Astrocyte (in vitro differentiated cells and primary cell): ENCODE measurements at regions not wholly inside any gene's neighbourhood (a gene's known extent, or its start where the extent isn't known, plus 50 kb on each side); places are given as distances from the start of the nearest gene placed in this dataset.

ENCODE experiments used
- EZH2 ChIP-seq: IDR thresholded peaks from 2 replicates; pipeline ENCODE4 v1.6.1; 2012; ENCODE audit warnings: mild to moderate bottlenecking, low read length, inconsistent platforms; ENCODE audit not compliant: insufficient read depth
- TF ChIP-seq, protein P1 (sequence below): IDR thresholded peaks from 2 replicates; pipeline ENCODE4 v1.5.1; 2011; ENCODE audit warnings: low read depth, mild to moderate bottlenecking, inconsistent platforms, low read length, moderate library complexity; ENCODE audit not compliant: insufficient read depth

DNA sequence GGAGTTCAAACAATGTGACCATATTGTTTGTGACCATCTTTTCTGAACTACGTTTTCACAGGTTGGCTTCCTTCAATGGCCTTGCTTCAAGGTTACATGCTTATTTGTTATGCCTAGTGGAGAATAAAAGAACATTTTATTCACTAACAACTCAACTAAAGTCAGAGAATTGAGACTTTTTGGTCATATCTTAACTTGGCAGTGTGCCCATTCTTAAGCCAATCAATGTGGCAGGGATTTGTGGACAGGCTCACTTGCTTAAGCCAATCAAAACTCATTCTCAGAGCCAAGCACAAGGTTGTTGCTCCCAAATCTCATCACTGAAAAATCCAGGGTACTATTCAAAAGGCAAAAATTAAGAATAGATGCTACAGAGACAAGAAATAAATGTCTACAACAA, 455.8 kb upstream of the FAT3 start:
- TF ChIP-seq, protein P1, sequence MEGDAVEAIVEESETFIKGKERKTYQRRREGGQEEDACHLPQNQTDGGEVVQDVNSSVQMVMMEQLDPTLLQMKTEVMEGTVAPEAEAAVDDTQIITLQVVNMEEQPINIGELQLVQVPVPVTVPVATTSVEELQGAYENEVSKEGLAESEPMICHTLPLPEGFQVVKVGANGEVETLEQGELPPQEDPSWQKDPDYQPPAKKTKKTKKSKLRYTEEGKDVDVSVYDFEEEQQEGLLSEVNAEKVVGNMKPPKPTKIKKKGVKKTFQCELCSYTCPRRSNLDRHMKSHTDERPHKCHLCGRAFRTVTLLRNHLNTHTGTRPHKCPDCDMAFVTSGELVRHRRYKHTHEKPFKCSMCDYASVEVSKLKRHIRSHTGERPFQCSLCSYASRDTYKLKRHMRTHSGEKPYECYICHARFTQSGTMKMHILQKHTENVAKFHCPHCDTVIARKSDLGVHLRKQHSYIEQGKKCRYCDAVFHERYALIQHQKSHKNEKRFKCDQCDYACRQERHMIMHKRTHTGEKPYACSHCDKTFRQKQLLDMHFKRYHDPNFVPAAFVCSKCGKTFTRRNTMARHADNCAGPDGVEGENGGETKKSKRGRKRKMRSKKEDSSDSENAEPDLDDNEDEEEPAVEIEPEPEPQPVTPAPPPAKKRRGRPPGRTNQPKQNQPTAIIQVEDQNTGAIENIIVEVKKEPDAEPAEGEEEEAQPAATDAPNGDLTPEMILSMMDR, result no peak
- no peak for TF ChIP-seq EZH2
